CD1c-positive myeloid dendritic cell (primary cell): ENCODE measurements at regions not wholly inside any gene's neighbourhood (a gene's known extent, or its start where the extent isn't known, plus 50 kb on each side); places are given as distances from the start of the nearest gene placed in this dataset.
"Not testable (repeated sequence)": the region's sequence is repeated elsewhere in the genome, so short reads cannot be mapped to it uniquely, and the experiment has no call there.

Experiments used
- DNase-seq: peaks from one replicate; pipeline ENCODE4 v3.0.0-alpha.2; 2016; ENCODE audit errors: extremely low spot score

GRCh38 chr14:53399057-53399456 lies 245.9 kb upstream of the DDHD1 start:
- DNase-seq: no peak

GRCh38 chr14:53398616-53399015 lies 245.5 kb upstream of the DDHD1 start:
- DNase-seq: no peak

GRCh38 chr14:53395267-53395666 lies 242.1 kb upstream of the DDHD1 start:
- not testable (repeated sequence) for DNase-seq

GRCh38 chr14:53391631-53392285 lies 238.6 kb upstream of the DDHD1 start:
- no peak for DNase-seq

- DNase-seq: no peak
These were observed 238.0 kb upstream of the DDHD1 start for GRCh38 chr14:53391156-53391555.

- DNase-seq: no peak
These were observed 236.9 kb upstream of the DDHD1 start for GRCh38 chr14:53390008-53390407.

- DNase-seq: no peak
These were observed 236.1 kb upstream of the DDHD1 start for GRCh38 chr14:53389202-53389601.

GRCh38 chr14:53386362-53386761 lies 233.2 kb upstream of the DDHD1 start:
- no peak for DNase-seq

GRCh38 chr14:53384536-53384935 lies 231.4 kb upstream of the DDHD1 start:
- no peak for DNase-seq

- no peak for DNase-seq
These were observed 230.9 kb upstream of the DDHD1 start for GRCh38 chr14:53384073-53384472.

GRCh38 chr14:53381895-53382294 lies 228.8 kb upstream of the DDHD1 start:
- no peak for DNase-seq

GRCh38 chr14:53380867-53381225 lies 227.7 kb upstream of the DDHD1 start:
- DNase-seq: no peak

- no peak for DNase-seq
These were observed 227.1 kb upstream of the DDHD1 start for GRCh38 chr14:53380052-53380866.

GRCh38 chr14:53378142-53378541 lies 225.0 kb upstream of the DDHD1 start:
- no peak for DNase-seq

GRCh38 chr14:53376064-53376463 lies 222.9 kb upstream of the DDHD1 start:
- DNase-seq: no peak

GRCh38 chr14:53375599-53375998 lies 222.5 kb upstream of the DDHD1 start:
- DNase-seq: no peak

GRCh38 chr14:53368711-53369201 lies 215.6 kb upstream of the DDHD1 start:
- no peak for DNase-seq

- no peak for DNase-seq
These were observed 214.9 kb upstream of the DDHD1 start for GRCh38 chr14:53368066-53368465.

- DNase-seq: no peak
These were observed 214.5 kb upstream of the DDHD1 start for GRCh38 chr14:53367644-53368026.

- DNase-seq: no peak
These were observed 212.5 kb upstream of the DDHD1 start for GRCh38 chr14:53365486-53366130.

- not testable (repeated sequence) for DNase-seq
These were observed 209.8 kb upstream of the DDHD1 start for GRCh38 chr14:53362916-53363315.

GRCh38 chr14:53360829-53361228 lies 207.7 kb upstream of the DDHD1 start:
- no peak for DNase-seq

GRCh38 chr14:53358166-53358565 lies 205.0 kb upstream of the DDHD1 start:
- DNase-seq: no peak
